Type B pancreatic cell (in vitro differentiated cells): ENCODE measurements at regions not wholly inside any gene's neighbourhood (a gene's known extent, or its start where the extent isn't known, plus 50 kb on each side); places are given as distances from the start of the nearest gene placed in this dataset.
"Not testable (repeated sequence)": the region's sequence is repeated elsewhere in the genome, so short reads cannot be mapped to it uniquely, and the experiment has no call there.

ENCODE experiments used
- DNase-seq: peaks from one replicate; pipeline ENCODE4 v3.0.0; 2021; ENCODE audit warnings: mixed read lengths; ENCODE audit not compliant: unreplicated experiment; ENCODE audit errors: extremely low spot score
- H3K27ac Mint-ChIP-seq: 2 replicates; pipeline ENCODE4 v1.8.0; 2021; ENCODE audit warnings: mild to moderate bottlenecking, mixed read lengths
- H3K27me3 Mint-ChIP-seq: 2 replicates; pipeline ENCODE4 v1.8.0; 2021; ENCODE audit warnings: mixed read lengths
- H3K36me3 Mint-ChIP-seq: 2 replicates; pipeline ENCODE4 v1.8.0; 2021; ENCODE audit warnings: mixed read lengths
- H3K4me1 Mint-ChIP-seq: one replicate; pipeline ENCODE4 v1.8.0; 2021; ENCODE audit warnings: mixed read lengths; ENCODE audit not compliant: unreplicated experiment
- H3K4me3 Mint-ChIP-seq: 2 replicates; pipeline ENCODE4 v1.8.0; 2021; ENCODE audit warnings: mild to moderate bottlenecking, mixed read lengths
- H3K9me3 Mint-ChIP-seq: 2 replicates; pipeline ENCODE4 v1.8.0; 2021; ENCODE audit warnings: mixed read lengths
- CTCF ChIP-seq: fragments of 200-600 bp; sonication (generic); conservative IDR thresholded peaks from 2 replicates; pipeline ENCODE4 v1.5.0; 2021; ENCODE audit warnings: antibody characterized with exemption, mild to moderate bottlenecking

DNA sequence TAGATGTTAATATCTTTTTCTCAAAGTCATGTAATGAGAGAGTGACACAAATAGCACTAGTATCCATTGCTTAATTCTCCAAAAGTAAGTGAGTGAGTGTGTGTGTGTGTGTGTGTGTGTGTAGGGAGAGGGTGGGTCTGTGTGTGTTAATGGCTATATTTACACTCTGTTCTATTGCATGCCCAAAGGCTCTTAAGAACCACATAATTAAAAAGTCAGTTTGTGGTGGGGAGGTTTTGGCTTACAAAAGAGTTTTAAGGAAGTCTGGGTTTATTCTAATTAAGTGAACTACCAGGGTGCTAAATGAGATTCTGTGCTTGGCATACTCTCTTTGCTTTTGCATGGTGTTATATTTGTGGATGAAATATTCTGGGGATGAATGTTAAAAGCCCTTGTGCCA lies 1897.6 kb upstream of the FLRT2 start:
- Mint-ChIP-seq H3K9me3 (peaks cover 4% of the 10 kb centered on the region), H3K27ac (no peak overlapping the region), H3K4me1 (no peaks in the 10 kb centered on the region), H3K27me3 (peaks cover 3% of the 10 kb centered on the region), H3K4me3 (no peak overlapping the region), H3K36me3 (peaks cover 3% of the 10 kb centered on the region)
- no peak for DNase-seq
- TF ChIP-seq CTCF = no peak

- H3K27ac Mint-ChIP-seq = no peak overlapping the region
- no peaks in the 10 kb centered on the region for H3K9me3 Mint-ChIP-seq
- no peaks in the 10 kb centered on the region for H3K27me3 Mint-ChIP-seq
- no peaks in the 10 kb centered on the region for H3K36me3 Mint-ChIP-seq
- no peak for DNase-seq
- no peak overlapping the region for H3K4me3 Mint-ChIP-seq
- no peaks in the 10 kb centered on the region for H3K4me1 Mint-ChIP-seq
- TF ChIP-seq CTCF = no peak
Observed at GRCh38 chr14:83638748-83639504, 1891.0 kb upstream of the FLRT2 start.

GRCh38 chr14:83639505-83639875 lies 1890.5 kb upstream of the FLRT2 start:
- not testable (repeated sequence) for DNase-seq, H3K27ac Mint-ChIP-seq, H3K4me1 Mint-ChIP-seq, H3K27me3 Mint-ChIP-seq, H3K36me3 Mint-ChIP-seq, H3K4me3 Mint-ChIP-seq, H3K9me3 Mint-ChIP-seq

- no peaks in the 10 kb centered on the region for H3K36me3 Mint-ChIP-seq
- no peak overlapping the region for H3K4me3 Mint-ChIP-seq
- DNase-seq = no peak
- H3K9me3 Mint-ChIP-seq = no peaks in the 10 kb centered on the region
- H3K27me3 Mint-ChIP-seq = peaks cover 10% of the 10 kb centered on the region
- H3K4me1 Mint-ChIP-seq = peaks cover 21% of the 10 kb centered on the region
- TF ChIP-seq CTCF = no peak
- no peak overlapping the region for H3K27ac Mint-ChIP-seq
Observed at GRCh38 chr14:83646228-83646627, 1883.7 kb upstream of the FLRT2 start.

GRCh38 chr14:83660597-83660996 lies 1869.3 kb upstream of the FLRT2 start:
- H3K9me3 Mint-ChIP-seq = no peaks in the 10 kb centered on the region
- TF ChIP-seq CTCF = no peak
- no peaks in the 10 kb centered on the region for H3K36me3 Mint-ChIP-seq
- no peaks in the 10 kb centered on the region for H3K4me1 Mint-ChIP-seq
- no peaks in the 10 kb centered on the region for H3K27me3 Mint-ChIP-seq
- no peak for DNase-seq
- no peak overlapping the region for H3K4me3 Mint-ChIP-seq
- H3K27ac Mint-ChIP-seq = no peak overlapping the region

GRCh38 chr14:83664389-83664788 lies 1865.6 kb upstream of the FLRT2 start:
- H3K9me3 Mint-ChIP-seq = peaks cover 9% of the 10 kb centered on the region
- no peak for DNase-seq
- no peaks in the 10 kb centered on the region for H3K36me3 Mint-ChIP-seq
- no peaks in the 10 kb centered on the region for H3K4me1 Mint-ChIP-seq
- H3K4me3 Mint-ChIP-seq = no peak overlapping the region
- no peak overlapping the region for H3K27ac Mint-ChIP-seq
- H3K27me3 Mint-ChIP-seq = no peaks in the 10 kb centered on the region
- TF ChIP-seq CTCF = no peak
